Nephron (organoid): ENCODE measurements at regions not wholly inside any gene's neighbourhood (a gene's known extent, or its start where the extent isn't known, plus 50 kb on each side); places are given as distances from the start of the nearest gene placed in this dataset.

Experiments used
- H3K27ac Mint-ChIP-seq, 3 experiments: 2 replicates each; pipeline ENCODE4 v1.8.0; 2020; ENCODE audit warnings: mixed read lengths in 3 of 3, mild to moderate bottlenecking in 2 of 3, moderate library complexity in 1 of 3
- H3K27me3 Mint-ChIP-seq: 2 replicates; pipeline ENCODE4 v1.8.0; 2021; ENCODE audit warnings: low read depth, mild to moderate bottlenecking, moderate library complexity, mixed read lengths
- H3K36me3 Mint-ChIP-seq: 2 replicates; pipeline ENCODE4 v1.8.0; 2020; ENCODE audit warnings: low read depth, mixed read lengths
- H3K4me1 Mint-ChIP-seq: 2 replicates; pipeline ENCODE4 v1.8.0; 2020; ENCODE audit warnings: mixed read lengths
- H3K4me3 Mint-ChIP-seq, 3 experiments: 2 replicates each; pipeline ENCODE4 v1.8.0; 2020; ENCODE audit warnings: mild to moderate bottlenecking in 3 of 3, mixed read lengths in 3 of 3, moderate library complexity in 2 of 3
- H3K9me3 Mint-ChIP-seq: 2 replicates; pipeline ENCODE4 v1.8.0; 2020; ENCODE audit warnings: mixed read lengths
- TF ChIP-seq, protein P1 (sequence below), 3 experiments: fragments of 200-600 bp; sonication (generic); IDR thresholded peaks; one replicate each; pipeline ENCODE4 v1.5.0; 2021; ENCODE audit warnings: antibody characterized with exemption in 3 of 3; ENCODE audit not compliant: unreplicated experiment in 3 of 3

DNA sequence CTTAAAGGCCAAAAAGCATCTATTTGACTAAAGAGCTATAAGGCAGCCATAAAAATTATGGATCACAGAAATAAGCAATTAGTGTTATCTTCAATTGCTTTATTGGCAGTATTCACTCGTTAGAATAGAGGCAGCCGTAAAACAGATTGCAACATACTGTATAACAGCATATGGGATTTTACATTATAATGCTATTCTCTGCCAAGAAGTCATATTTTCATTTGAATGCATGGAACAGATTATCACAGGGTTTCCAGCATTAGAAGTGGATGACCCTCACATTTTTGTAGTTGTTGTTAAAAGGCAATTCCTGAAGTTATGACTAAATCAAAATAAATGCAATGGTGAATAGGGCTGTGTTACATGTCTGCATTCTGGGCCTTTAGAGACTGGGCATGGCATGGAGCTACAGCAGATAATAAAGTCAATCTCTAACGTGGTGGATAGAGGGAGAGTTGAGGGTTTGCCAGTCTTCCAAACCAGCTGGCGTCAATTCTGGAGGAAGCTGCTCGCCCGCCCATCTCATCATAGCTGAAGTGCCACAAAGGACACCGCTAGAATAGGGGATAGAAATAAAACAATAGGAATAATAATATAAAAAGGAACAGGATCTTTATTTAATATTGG is 155.4 kb upstream of the VRK2 start:
- Mint-ChIP-seq H3K27me3 (no peaks in the 10 kb centered on the region), H3K4me3 (no peak overlapping the region), H3K36me3 (no peaks in the 10 kb centered on the region), H3K9me3 (no peaks in the 10 kb centered on the region), H3K4me1 (no peaks in the 10 kb centered on the region), H3K27ac (no peak overlapping the region)
- TF ChIP-seq, protein P1, sequence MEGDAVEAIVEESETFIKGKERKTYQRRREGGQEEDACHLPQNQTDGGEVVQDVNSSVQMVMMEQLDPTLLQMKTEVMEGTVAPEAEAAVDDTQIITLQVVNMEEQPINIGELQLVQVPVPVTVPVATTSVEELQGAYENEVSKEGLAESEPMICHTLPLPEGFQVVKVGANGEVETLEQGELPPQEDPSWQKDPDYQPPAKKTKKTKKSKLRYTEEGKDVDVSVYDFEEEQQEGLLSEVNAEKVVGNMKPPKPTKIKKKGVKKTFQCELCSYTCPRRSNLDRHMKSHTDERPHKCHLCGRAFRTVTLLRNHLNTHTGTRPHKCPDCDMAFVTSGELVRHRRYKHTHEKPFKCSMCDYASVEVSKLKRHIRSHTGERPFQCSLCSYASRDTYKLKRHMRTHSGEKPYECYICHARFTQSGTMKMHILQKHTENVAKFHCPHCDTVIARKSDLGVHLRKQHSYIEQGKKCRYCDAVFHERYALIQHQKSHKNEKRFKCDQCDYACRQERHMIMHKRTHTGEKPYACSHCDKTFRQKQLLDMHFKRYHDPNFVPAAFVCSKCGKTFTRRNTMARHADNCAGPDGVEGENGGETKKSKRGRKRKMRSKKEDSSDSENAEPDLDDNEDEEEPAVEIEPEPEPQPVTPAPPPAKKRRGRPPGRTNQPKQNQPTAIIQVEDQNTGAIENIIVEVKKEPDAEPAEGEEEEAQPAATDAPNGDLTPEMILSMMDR (IDR thresholded peaks at IDR 0.05; ENCODE audit: unreplicated experiment in 3 of 3): no peak

DNA sequence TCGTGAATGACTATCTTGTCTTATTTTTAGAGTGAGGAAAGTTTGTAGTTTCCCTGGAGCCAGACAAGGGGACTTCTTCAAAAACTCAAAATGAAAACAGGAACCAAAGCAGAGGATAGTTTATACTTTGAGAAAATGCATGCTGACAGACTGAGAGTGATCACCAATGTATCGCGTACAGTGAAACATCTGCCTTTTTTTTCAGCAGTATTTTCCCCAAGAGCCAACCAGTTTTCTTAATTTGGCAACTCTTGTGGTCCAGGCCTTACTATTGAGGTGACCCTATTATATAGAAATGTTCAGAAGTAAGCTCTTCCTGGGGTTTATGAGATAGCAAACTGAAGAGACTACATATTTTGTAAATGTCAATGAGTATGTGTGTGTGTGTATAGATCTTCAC is 153.7 kb upstream of the VRK2 start:
- Mint-ChIP-seq H3K27me3 (no peaks in the 10 kb centered on the region), H3K9me3 (no peaks in the 10 kb centered on the region), H3K36me3 (no peaks in the 10 kb centered on the region), H3K27ac (no peak overlapping the region), H3K4me1 (no peaks in the 10 kb centered on the region), H3K4me3 (no peak overlapping the region)
- TF ChIP-seq, protein P1 (IDR thresholded peaks at IDR 0.05; ENCODE audit: unreplicated experiment in 3 of 3): no peak

GRCh38 chr2:57893347-57893746 is 153.3 kb upstream of the VRK2 start:
- H3K36me3 Mint-ChIP-seq: no peaks in the 10 kb centered on the region
- TF ChIP-seq, protein P1 (IDR thresholded peaks at IDR 0.05; ENCODE audit: unreplicated experiment in 3 of 3): no peak
- H3K27me3 Mint-ChIP-seq: no peaks in the 10 kb centered on the region
- no peak overlapping the region for H3K27ac Mint-ChIP-seq
- no peak overlapping the region for H3K4me3 Mint-ChIP-seq
- H3K9me3 Mint-ChIP-seq: no peaks in the 10 kb centered on the region
- H3K4me1 Mint-ChIP-seq: no peaks in the 10 kb centered on the region

DNA sequence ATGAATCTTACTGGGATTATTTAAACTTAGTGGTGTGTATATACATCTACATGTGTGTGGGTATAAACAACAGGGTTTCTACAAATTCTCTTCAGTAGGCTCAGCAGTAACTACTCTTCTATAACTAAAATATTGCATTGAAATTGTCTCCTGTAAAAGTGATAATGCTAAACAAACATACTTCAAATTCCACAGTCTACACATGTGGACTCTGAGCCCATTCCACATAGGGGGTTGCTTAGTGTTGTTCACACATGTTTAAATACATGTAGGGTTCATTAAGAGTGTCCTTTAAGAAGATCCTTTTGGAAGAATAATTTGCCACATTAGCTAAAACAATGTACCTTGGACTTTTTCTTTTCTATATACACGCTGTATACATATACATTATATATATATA is 152.8 kb upstream of the VRK2 start:
- no peaks in the 10 kb centered on the region for H3K4me1 Mint-ChIP-seq
- H3K9me3 Mint-ChIP-seq: no peaks in the 10 kb centered on the region
- TF ChIP-seq, protein P1 (IDR thresholded peaks at IDR 0.05; ENCODE audit: unreplicated experiment in 3 of 3): no peak
- no peak overlapping the region for H3K4me3 Mint-ChIP-seq
- no peak overlapping the region for H3K27ac Mint-ChIP-seq
- no peaks in the 10 kb centered on the region for H3K36me3 Mint-ChIP-seq
- no peaks in the 10 kb centered on the region for H3K27me3 Mint-ChIP-seq

- H3K36me3 Mint-ChIP-seq: no peaks in the 10 kb centered on the region
- H3K27me3 Mint-ChIP-seq: no peaks in the 10 kb centered on the region
- H3K9me3 Mint-ChIP-seq: no peaks in the 10 kb centered on the region
- H3K4me3 Mint-ChIP-seq: no peak overlapping the region
- TF ChIP-seq, protein P1 (IDR thresholded peaks at IDR 0.05; ENCODE audit: unreplicated experiment in 3 of 3): no peak
- H3K27ac Mint-ChIP-seq: no peak overlapping the region
- no peaks in the 10 kb centered on the region for H3K4me1 Mint-ChIP-seq
Measured at GRCh38 chr2:57894381-57894780, 152.2 kb upstream of the VRK2 start.

DNA sequence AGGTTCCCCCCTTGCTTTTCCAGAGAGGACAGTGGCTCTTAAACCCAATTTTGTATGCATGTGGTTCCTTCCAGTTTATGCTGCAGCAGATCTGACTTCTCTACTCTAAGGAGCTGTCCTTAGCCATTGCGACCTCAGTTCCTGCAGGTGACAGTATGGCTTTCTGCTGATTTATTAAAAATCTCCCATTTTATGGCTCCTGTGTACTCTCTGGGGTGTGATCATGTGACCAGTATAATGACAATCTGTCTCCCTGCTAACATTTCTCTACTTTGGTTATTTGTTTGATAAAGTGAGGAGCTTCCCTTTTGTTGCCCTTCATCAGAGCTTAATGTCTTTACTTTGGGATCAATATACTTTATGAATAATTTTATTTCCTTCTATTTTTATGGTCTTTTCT is 148.7 kb upstream of the VRK2 start:
- no peak overlapping the region for H3K4me3 Mint-ChIP-seq
- H3K4me1 Mint-ChIP-seq: no peaks in the 10 kb centered on the region
- H3K9me3 Mint-ChIP-seq: no peaks in the 10 kb centered on the region
- no peak overlapping the region for H3K27ac Mint-ChIP-seq
- H3K36me3 Mint-ChIP-seq: no peaks in the 10 kb centered on the region
- TF ChIP-seq, protein P1 (IDR thresholded peaks at IDR 0.05; ENCODE audit: unreplicated experiment in 3 of 3): no peak
- H3K27me3 Mint-ChIP-seq: no peaks in the 10 kb centered on the region
